ENCODE measurements at regions not wholly inside any gene's neighbourhood (a gene's known extent, or its start where the extent isn't known, plus 50 kb on each side); places are given as distances from the start of the nearest gene placed in this dataset.

- Histone ChIP-seq H3K27me3 (ENCODE audit: control insufficient read depth in 3 of 3, insufficient read depth in 3 of 3, low read length in 3 of 3) (no peaks in the 10 kb centered on the region), H3K4me3 (ENCODE audit: low read depth in 1 of 3, low read length in 3 of 3) (no peak overlapping the region), H3K9me3 (ENCODE audit: control insufficient read depth in 2 of 2, insufficient read depth in 1 of 2, low read depth in 1 of 2, low read length in 1 of 2) (no peaks in the 10 kb centered on the region), H3K27ac (ENCODE audit: low read depth in 1 of 3, low read length in 2 of 3) (no peak overlapping the region), H3K36me3 (ENCODE audit: control insufficient read depth in 3 of 3, insufficient read depth in 2 of 3, low read depth in 1 of 3, low read length in 3 of 3) (no peaks in the 10 kb centered on the region), H3K4me1 (ENCODE audit: control insufficient read depth in 3 of 3, insufficient read depth in 2 of 3, low read depth in 1 of 3, low read length in 2 of 3) (no peaks in the 10 kb centered on the region)
- FAIRE-seq: no peak
- DNase-seq: no peak
Measured at GRCh38 chr3:181267312-181267711, 277.8 kb upstream of the DNAJC19 start.

GRCh38 chr3:181265750-181266333 is 276.3 kb upstream of the DNAJC19 start:
- H3K27me3 ChIP-seq (ENCODE audit: control insufficient read depth in 3 of 3, insufficient read depth in 3 of 3, low read length in 3 of 3): no peaks in the 10 kb centered on the region
- H3K9me3 ChIP-seq (ENCODE audit: control insufficient read depth in 2 of 2, insufficient read depth in 1 of 2, low read depth in 1 of 2, low read length in 1 of 2): no peaks in the 10 kb centered on the region
- H3K4me1 ChIP-seq (ENCODE audit: control insufficient read depth in 3 of 3, insufficient read depth in 2 of 3, low read depth in 1 of 3, low read length in 2 of 3): no peaks in the 10 kb centered on the region
- FAIRE-seq (no peak), DNase-seq (no peak)
- H3K27ac ChIP-seq (ENCODE audit: low read depth in 1 of 3, low read length in 2 of 3): no peak overlapping the region
- no peak overlapping the region for H3K4me3 ChIP-seq (ENCODE audit: low read depth in 1 of 3, low read length in 3 of 3)
- WGBS, 3 donors: 37 to 47% (median 43%) methylated on average over 4 of the region's 4 CpGs
- H3K36me3 ChIP-seq (ENCODE audit: control insufficient read depth in 3 of 3, insufficient read depth in 2 of 3, low read depth in 1 of 3, low read length in 3 of 3): no peaks in the 10 kb centered on the region

- no peak for FAIRE-seq
- H3K27ac ChIP-seq (ENCODE audit: low read depth in 1 of 3, low read length in 2 of 3): no peak overlapping the region
Measured at GRCh38 chr3:181264486-181264885, 274.9 kb upstream of the DNAJC19 start.

GRCh38 chr3:181253796-181254195 is 264.3 kb upstream of the DNAJC19 start:
- WGBS, 3 donors: 43 to 47% (median 46%) methylated on average over 3 of the region's 3 CpGs
- no peaks in the 10 kb centered on the region for H3K9me3 ChIP-seq (ENCODE audit: control insufficient read depth in 2 of 2, insufficient read depth in 1 of 2, low read depth in 1 of 2, low read length in 1 of 2)
- no peaks in the 10 kb centered on the region for H3K36me3 ChIP-seq (ENCODE audit: control insufficient read depth in 3 of 3, insufficient read depth in 2 of 3, low read depth in 1 of 3, low read length in 3 of 3)
- FAIRE-seq (no peak), DNase-seq (no peak)
- H3K27me3 ChIP-seq (ENCODE audit: control insufficient read depth in 3 of 3, insufficient read depth in 3 of 3, low read length in 3 of 3): no peaks in the 10 kb centered on the region
- no peaks in the 10 kb centered on the region for H3K4me1 ChIP-seq (ENCODE audit: control insufficient read depth in 3 of 3, insufficient read depth in 2 of 3, low read depth in 1 of 3, low read length in 2 of 3)
- no peak overlapping the region for H3K27ac ChIP-seq (ENCODE audit: low read depth in 1 of 3, low read length in 2 of 3)
- no peak overlapping the region for H3K4me3 ChIP-seq (ENCODE audit: low read depth in 1 of 3, low read length in 3 of 3)

More at GRCh38 chr3:181264486-181264885, 274.9 kb upstream of the DNAJC19 start:
- H3K36me3 ChIP-seq (ENCODE audit: control insufficient read depth in 3 of 3, insufficient read depth in 2 of 3, low read depth in 1 of 3, low read length in 3 of 3): no peaks in the 10 kb centered on the region
- H3K4me1 ChIP-seq (ENCODE audit: control insufficient read depth in 3 of 3, insufficient read depth in 2 of 3, low read depth in 1 of 3, low read length in 2 of 3): no peaks in the 10 kb centered on the region
- WGBS, 3 donors: 66 to 80% (median 75%) methylated on average over 2 of the region's 2 CpGs
- H3K4me3 ChIP-seq (ENCODE audit: low read depth in 1 of 3, low read length in 3 of 3): no peak overlapping the region
- H3K27me3 ChIP-seq (ENCODE audit: control insufficient read depth in 3 of 3, insufficient read depth in 3 of 3, low read length in 3 of 3): no peaks in the 10 kb centered on the region
- no peaks in the 10 kb centered on the region for H3K9me3 ChIP-seq (ENCODE audit: control insufficient read depth in 2 of 2, insufficient read depth in 1 of 2, low read depth in 1 of 2, low read length in 1 of 2)
- no peak for DNase-seq

GRCh38 chr3:181252631-181253030 is 263.1 kb upstream of the DNAJC19 start:
- Histone ChIP-seq H3K27ac (ENCODE audit: low read depth in 1 of 3, low read length in 2 of 3) (no peak overlapping the region), H3K9me3 (ENCODE audit: control insufficient read depth in 2 of 2, insufficient read depth in 1 of 2, low read depth in 1 of 2, low read length in 1 of 2) (no peaks in the 10 kb centered on the region), H3K27me3 (ENCODE audit: control insufficient read depth in 3 of 3, insufficient read depth in 3 of 3, low read length in 3 of 3) (no peaks in the 10 kb centered on the region), H3K4me3 (ENCODE audit: low read depth in 1 of 3, low read length in 3 of 3) (no peak overlapping the region), H3K4me1 (ENCODE audit: control insufficient read depth in 3 of 3, insufficient read depth in 2 of 3, low read depth in 1 of 3, low read length in 2 of 3) (no peaks in the 10 kb centered on the region), H3K36me3 (ENCODE audit: control insufficient read depth in 3 of 3, insufficient read depth in 2 of 3, low read depth in 1 of 3, low read length in 3 of 3) (no peaks in the 10 kb centered on the region)
- 5 to 7% (median 7%) methylated on average over 3 of the region's 3 CpGs for WGBS, 3 donors
- DNase-seq: no peak
- no peak for FAIRE-seq

GRCh38 chr3:181250714-181251113 is 261.2 kb upstream of the DNAJC19 start:
- Histone ChIP-seq H3K36me3 (ENCODE audit: control insufficient read depth in 3 of 3, insufficient read depth in 2 of 3, low read depth in 1 of 3, low read length in 3 of 3) (no peaks in the 10 kb centered on the region), H3K9me3 (ENCODE audit: control insufficient read depth in 2 of 2, insufficient read depth in 1 of 2, low read depth in 1 of 2, low read length in 1 of 2) (no peaks in the 10 kb centered on the region), H3K27ac (ENCODE audit: low read depth in 1 of 3, low read length in 2 of 3) (no peak overlapping the region), H3K27me3 (ENCODE audit: control insufficient read depth in 3 of 3, insufficient read depth in 3 of 3, low read length in 3 of 3) (no peaks in the 10 kb centered on the region), H3K4me3 (ENCODE audit: low read depth in 1 of 3, low read length in 3 of 3) (no peak overlapping the region), H3K4me1 (ENCODE audit: control insufficient read depth in 3 of 3, insufficient read depth in 2 of 3, low read depth in 1 of 3, low read length in 2 of 3) (no peaks in the 10 kb centered on the region)
- 70 to 79% (median 72%) methylated on average over 3 of the region's 3 CpGs for WGBS, 3 donors
- DNase-seq (no peak), FAIRE-seq (no peak)

GRCh38 chr3:181239441-181239840 is 249.9 kb upstream of the DNAJC19 start:
- DNase-seq (no peak), FAIRE-seq (no peak)
- Histone ChIP-seq H3K4me3 (ENCODE audit: low read depth in 1 of 3, low read length in 3 of 3) (no peak overlapping the region), H3K27me3 (ENCODE audit: control insufficient read depth in 3 of 3, insufficient read depth in 3 of 3, low read length in 3 of 3) (no peaks in the 10 kb centered on the region), H3K9me3 (ENCODE audit: control insufficient read depth in 2 of 2, insufficient read depth in 1 of 2, low read depth in 1 of 2, low read length in 1 of 2) (no peaks in the 10 kb centered on the region), H3K36me3 (ENCODE audit: control insufficient read depth in 3 of 3, insufficient read depth in 2 of 3, low read depth in 1 of 3, low read length in 3 of 3) (no peaks in the 10 kb centered on the region), H3K27ac (ENCODE audit: low read depth in 1 of 3, low read length in 2 of 3) (no peak overlapping the region), H3K4me1 (ENCODE audit: control insufficient read depth in 3 of 3, insufficient read depth in 2 of 3, low read depth in 1 of 3, low read length in 2 of 3) (no peaks in the 10 kb centered on the region)
- 67 to 73% (median 73%) methylated on average over 2 of the region's 2 CpGs for WGBS, 3 donors

- FAIRE-seq: no peak
- no peak for DNase-seq
- Histone ChIP-seq H3K27ac (ENCODE audit: low read depth in 1 of 3, low read length in 2 of 3) (no peak overlapping the region), H3K36me3 (ENCODE audit: control insufficient read depth in 3 of 3, insufficient read depth in 2 of 3, low read depth in 1 of 3, low read length in 3 of 3) (no peaks in the 10 kb centered on the region), H3K27me3 (ENCODE audit: control insufficient read depth in 3 of 3, insufficient read depth in 3 of 3, low read length in 3 of 3) (no peaks in the 10 kb centered on the region), H3K9me3 (ENCODE audit: control insufficient read depth in 2 of 2, insufficient read depth in 1 of 2, low read depth in 1 of 2, low read length in 1 of 2) (no peaks in the 10 kb centered on the region), H3K4me1 (ENCODE audit: control insufficient read depth in 3 of 3, insufficient read depth in 2 of 3, low read depth in 1 of 3, low read length in 2 of 3) (no peaks in the 10 kb centered on the region), H3K4me3 (ENCODE audit: low read depth in 1 of 3, low read length in 3 of 3) (no peak overlapping the region)
- 69 to 87% (median 82%) methylated on average over 5 of the region's 5 CpGs for WGBS, 3 donors
Measured at GRCh38 chr3:181230258-181230657, 240.7 kb upstream of the DNAJC19 start.

- Histone ChIP-seq H3K27ac (ENCODE audit: low read depth in 1 of 3, low read length in 2 of 3) (no peak overlapping the region), H3K4me1 (ENCODE audit: control insufficient read depth in 3 of 3, insufficient read depth in 2 of 3, low read depth in 1 of 3, low read length in 2 of 3) (no peaks in the 10 kb centered on the region), H3K27me3 (ENCODE audit: control insufficient read depth in 3 of 3, insufficient read depth in 3 of 3, low read length in 3 of 3) (no peaks in the 10 kb centered on the region), H3K4me3 (ENCODE audit: low read depth in 1 of 3, low read length in 3 of 3) (no peak overlapping the region), H3K36me3 (ENCODE audit: control insufficient read depth in 3 of 3, insufficient read depth in 2 of 3, low read depth in 1 of 3, low read length in 3 of 3) (no peaks in the 10 kb centered on the region), H3K9me3 (ENCODE audit: control insufficient read depth in 2 of 2, insufficient read depth in 1 of 2, low read depth in 1 of 2, low read length in 1 of 2) (no peaks in the 10 kb centered on the region)
- FAIRE-seq (no peak), DNase-seq (no peak)
- WGBS, 3 donors: 41 to 52% (median 46%) methylated on average over 2 of the region's 2 CpGs
Measured at GRCh38 chr3:181213347-181213746, 223.8 kb upstream of the DNAJC19 start.
